LoVo (cell line): ENCODE measurements at regions not wholly inside any gene's neighbourhood (a gene's known extent, or its start where the extent isn't known, plus 50 kb on each side); places are given as distances from the start of the nearest gene placed in this dataset.
"Not testable (repeated sequence)": the region's sequence is repeated elsewhere in the genome, so short reads cannot be mapped to it uniquely, and the experiment has no call there.

Experiments
- DNase-seq: peaks from one replicate; pipeline ENCODE4 v3.0.0-alpha.2; 2016; ENCODE audit warnings: low spot score

- DNase-seq = no peak
These were observed 134.6 kb downstream of the TMEM121 start for GRCh38 chr14:105660816-105661531.

GRCh38 chr14:105662043-105662442 lies 135.7 kb downstream of the TMEM121 start:
- DNase-seq = not testable (repeated sequence)

DNA sequence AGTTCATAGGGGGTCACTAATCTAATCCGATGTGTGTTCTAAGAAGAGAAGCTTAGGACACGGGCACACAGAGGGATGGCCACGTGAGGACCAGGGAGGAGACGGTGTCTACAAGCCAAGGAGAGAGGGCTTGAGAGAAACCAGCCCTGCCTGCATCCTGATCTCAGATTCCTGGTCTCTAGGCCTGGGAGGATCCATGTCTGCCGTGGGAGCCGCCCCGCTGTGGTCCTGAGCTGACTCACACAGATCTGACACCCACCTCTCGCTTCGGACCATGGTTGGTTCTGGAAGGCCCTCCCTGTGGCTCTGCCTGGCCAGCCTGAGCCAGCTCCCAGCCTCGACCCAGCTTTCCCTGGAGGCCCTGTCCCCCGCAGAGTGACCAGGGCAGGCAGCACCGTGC lies 136.2 kb downstream of the TMEM121 start:
- DNase-seq = not testable (repeated sequence)

DNA sequence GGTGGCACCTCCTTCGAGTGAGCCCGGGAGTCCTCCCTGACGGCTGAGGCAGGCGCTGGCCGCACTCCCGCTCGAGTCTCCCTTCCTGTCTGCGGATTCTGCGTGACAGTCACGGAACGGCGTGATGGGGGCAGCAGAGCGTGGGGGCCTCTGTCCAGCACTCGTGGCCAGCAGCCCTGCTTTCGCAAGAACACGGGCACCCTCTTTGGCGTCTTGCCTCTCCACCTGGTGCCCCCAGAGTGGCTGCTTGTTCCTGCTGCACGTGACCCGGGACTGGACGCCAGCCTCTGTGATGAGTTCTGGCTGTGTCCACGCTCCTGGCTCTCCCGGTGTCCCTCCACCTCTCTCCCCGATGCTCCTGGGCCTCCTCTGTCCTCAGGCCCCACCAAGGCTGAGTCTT lies 136.9 kb downstream of the TMEM121 start:
- not testable (repeated sequence) for DNase-seq

GRCh38 chr14:105663818-105664596 lies 137.6 kb downstream of the TMEM121 start:
- not testable (repeated sequence) for DNase-seq

GRCh38 chr14:105664691-105665090 lies 138.3 kb downstream of the TMEM121 start:
- no peak for DNase-seq

DNA sequence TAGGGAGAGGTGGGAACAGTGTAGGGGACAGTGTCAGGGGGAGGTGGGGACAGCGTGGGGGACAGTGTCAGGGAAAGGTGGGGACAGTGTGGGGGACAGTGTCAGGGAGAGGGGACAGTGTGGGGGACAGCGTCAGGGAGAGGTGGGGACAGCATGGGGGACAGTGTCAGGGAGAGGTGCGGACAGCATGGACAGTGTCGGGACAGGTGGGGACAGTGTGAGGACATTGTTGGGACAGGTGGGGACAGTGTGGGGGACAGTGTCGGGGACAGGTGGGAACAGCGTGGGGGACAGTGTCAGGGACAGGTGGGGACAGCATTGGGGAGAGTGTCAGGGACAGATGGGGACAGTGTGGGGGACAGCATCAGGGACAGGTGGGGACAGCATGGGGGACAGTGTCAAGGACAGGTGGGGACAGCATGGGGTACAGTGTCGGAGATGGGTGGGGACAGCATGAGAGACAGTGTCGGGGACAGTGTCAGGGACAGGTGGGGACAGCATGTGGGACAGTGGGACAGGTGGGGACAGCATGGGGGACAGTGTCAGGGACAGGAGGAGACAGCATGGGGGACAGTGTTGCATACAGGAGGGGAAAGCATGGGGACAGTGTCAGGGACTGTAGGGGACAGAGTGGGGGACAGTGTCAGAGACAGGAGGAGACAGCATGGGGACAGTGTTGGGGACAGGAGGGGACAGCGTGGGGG lies 139.0 kb downstream of the TMEM121 start:
- DNase-seq = no peak

DNA sequence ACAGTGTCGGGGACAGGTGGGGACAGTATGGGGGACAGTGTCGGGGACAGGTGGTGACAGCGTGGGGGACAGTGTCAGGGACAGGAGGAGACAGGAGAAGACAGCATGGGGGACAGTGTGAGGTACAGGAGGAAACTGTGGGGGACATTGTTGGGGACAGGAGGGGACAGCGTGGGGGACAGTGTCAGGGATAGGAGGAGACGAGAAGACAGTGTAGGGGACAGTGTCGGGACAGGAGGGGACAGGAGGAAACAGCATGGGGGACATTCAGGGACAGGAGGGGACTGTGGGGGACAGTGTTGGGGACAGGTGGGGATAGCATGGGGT lies 139.5 kb downstream of the TMEM121 start:
- no peak for DNase-seq

DNA sequence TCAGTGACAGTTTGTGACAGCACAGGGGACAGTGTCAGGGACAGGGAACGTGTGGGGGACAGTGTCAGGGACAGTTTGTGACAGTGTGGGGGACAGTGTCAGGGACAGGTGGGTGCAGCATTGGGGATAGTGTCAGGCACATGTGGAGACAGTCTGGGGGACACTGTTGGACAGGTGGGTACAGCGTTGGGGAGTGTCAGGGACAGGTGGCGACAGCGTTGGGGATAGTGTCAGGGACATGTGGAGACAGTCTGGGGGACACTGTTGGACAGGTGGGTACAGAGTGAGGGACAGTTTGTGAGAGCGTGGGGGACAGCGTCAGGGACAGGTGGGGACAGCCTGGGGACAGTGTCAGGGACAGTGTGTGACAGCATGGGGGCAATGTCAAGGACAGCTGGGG lies 140.0 kb downstream of the TMEM121 start:
- DNase-seq = no peak

- not testable (repeated sequence) for DNase-seq
These were observed 140.7 kb downstream of the TMEM121 start for GRCh38 chr14:105666991-105667662.

DNA sequence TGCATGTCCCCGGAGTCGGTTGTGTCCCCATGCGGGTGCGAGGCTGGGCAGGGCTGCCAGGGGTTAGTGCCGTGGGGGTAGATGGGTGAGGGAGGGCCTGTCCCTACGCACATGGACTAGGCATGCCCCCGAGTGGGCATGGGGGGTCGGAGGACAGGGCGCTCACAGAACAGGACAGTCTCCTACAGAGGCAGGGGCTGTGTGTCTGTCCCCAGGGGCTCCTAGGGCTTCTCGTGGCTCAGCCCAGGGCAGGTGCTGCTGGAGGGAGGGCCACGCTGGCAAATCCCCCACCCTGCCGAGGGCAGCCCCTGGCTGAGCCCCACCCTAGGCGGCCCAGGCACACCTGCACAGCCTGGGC lies 141.3 kb downstream of the TMEM121 start:
- DNase-seq = not testable (repeated sequence)

GRCh38 chr14:105668021-105668420 lies 141.6 kb downstream of the TMEM121 start:
- DNase-seq = not testable (repeated sequence)

- DNase-seq = not testable (repeated sequence)
These were observed 142.3 kb downstream of the TMEM121 start for GRCh38 chr14:105668471-105669230.

- DNase-seq = not testable (repeated sequence)
These were observed 142.8 kb downstream of the TMEM121 start for GRCh38 chr14:105669231-105669610.

DNA sequence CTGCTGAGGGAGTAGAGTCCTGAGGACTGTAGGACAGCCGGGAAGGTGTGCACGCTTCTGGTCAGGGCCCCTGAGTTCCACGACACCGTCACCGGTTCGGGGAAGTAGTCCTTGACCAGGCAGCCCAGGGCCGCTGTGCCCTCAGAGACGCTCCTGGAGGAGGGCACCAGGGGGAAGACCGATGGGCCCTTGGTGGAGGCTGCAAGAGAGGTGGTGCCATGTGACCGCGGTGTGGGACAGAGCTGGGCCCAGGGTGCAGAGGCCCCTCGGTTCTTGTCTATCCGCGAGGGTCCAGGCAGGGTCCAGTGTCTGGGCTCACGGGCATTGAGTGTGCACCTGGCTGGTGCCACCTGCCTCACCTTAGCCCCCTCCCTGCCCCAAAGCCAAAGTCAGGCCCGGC lies 143.3 kb downstream of the TMEM121 start:
- not testable (repeated sequence) for DNase-seq

GRCh38 chr14:105672450-105673200 lies 146.2 kb downstream of the TMEM121 start:
- not testable (repeated sequence) for DNase-seq

DNA sequence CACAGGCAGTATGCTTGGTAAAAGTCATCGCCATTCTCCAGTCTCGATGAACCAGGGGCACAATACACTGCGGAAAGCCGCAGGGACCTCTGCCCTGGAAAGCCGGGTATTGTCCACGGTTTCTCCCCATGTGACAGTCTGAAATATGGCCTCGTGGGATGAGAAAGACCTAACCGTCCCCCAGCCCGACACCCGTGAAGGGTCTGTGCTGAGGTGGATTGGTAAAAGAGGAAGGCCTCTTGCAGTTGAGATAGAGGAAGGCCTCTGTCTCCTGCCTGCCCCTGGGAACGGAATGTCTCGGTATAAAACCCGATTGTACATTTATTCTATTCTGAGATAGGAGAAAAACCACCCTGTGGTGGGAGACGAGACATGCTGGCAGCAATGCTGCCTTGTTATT lies 149.1 kb downstream of the TMEM121 start:
- DNase-seq = not testable (repeated sequence)

GRCh38 chr14:105675905-105676670 lies 149.7 kb downstream of the TMEM121 start:
- not testable (repeated sequence) for DNase-seq

GRCh38 chr14:105678057-105678456 lies 151.7 kb downstream of the TMEM121 start:
- DNase-seq = not testable (repeated sequence)
